GM23338 (cell line): ENCODE measurements at regions not wholly inside any gene's neighbourhood (a gene's known extent, or its start where the extent isn't known, plus 50 kb on each side); places are given as distances from the start of the nearest gene placed in this dataset.

Source experiments
- ATAC-seq: fragments of 200-7000 bp; cut with Tn5 transposase; 3 replicates; pipeline ENCODE4 v1.9.1; 2020
- DNase-seq: peaks from one replicate; pipeline ENCODE4 v3.0.0-alpha.2; 2015; ENCODE audit warnings: low spot score
- H2AFZ ChIP-seq: fragments of 200-600 bp; sonication (generic); 2 replicates; pipeline ENCODE4 v1.8.0; 2016; ENCODE audit warnings: antibody characterized with exemption, mild to moderate bottlenecking, moderate library complexity
- H3F3A ChIP-seq: fragments of 200-600 bp; sonication (generic); replicated peaks from 2 replicates; pipeline ENCODE4 v1.8.0; 2017; ENCODE audit warnings: antibody characterized with exemption, mixed run types, low read depth
- H3K27ac ChIP-seq: fragments of 200-600 bp; sonication (generic); 2 replicates; pipeline ENCODE4 v1.6.1; 2016; ENCODE audit warnings: low read depth
- H3K27me3 ChIP-seq: fragments of 200-600 bp; sonication (generic); 2 replicates; pipeline ENCODE4 v1.8.0; 2016; ENCODE audit warnings: mild to moderate bottlenecking, mixed run types, moderate library complexity; ENCODE audit not compliant: insufficient read depth
- H3K36me3 ChIP-seq: fragments of 200-600 bp; sonication (generic); 2 replicates; pipeline ENCODE4 v1.8.0; 2016; ENCODE audit warnings: mild to moderate bottlenecking; ENCODE audit not compliant: insufficient read depth
- H3K4me1 ChIP-seq: fragments of 200-600 bp; sonication (generic); 2 replicates; pipeline ENCODE4 v1.8.0; 2016; ENCODE audit warnings: mild to moderate bottlenecking, moderate library complexity; ENCODE audit not compliant: insufficient read depth
- H3K4me2 ChIP-seq: fragments of 200-600 bp; sonication (generic); 2 replicates; pipeline ENCODE4 v1.7.1; 2017; ENCODE audit warnings: mixed run types
- H3K4me3 ChIP-seq: fragments of 200-600 bp; sonication (generic); 2 replicates; pipeline ENCODE4 v1.6.1; 2016; ENCODE audit warnings: mixed run types
- H3K79me2 ChIP-seq: fragments of 200-600 bp; sonication (generic); replicated peaks from 2 replicates; pipeline ENCODE4 v1.8.0; 2017; ENCODE audit warnings: mild to moderate bottlenecking; ENCODE audit not compliant: insufficient read depth
- H3K9me2 ChIP-seq: fragments of 200-600 bp; sonication (generic); 2 replicates; pipeline ENCODE4 v1.8.0; 2017; ENCODE audit not compliant: insufficient read depth
- H4K20me1 ChIP-seq: fragments of 200-600 bp; sonication (generic); replicated peaks from 2 replicates; pipeline ENCODE4 v1.8.0; 2017; ENCODE audit warnings: mild to moderate bottlenecking; ENCODE audit not compliant: insufficient read depth
- H3K27ac Mint-ChIP-seq: 2 replicates; pipeline ENCODE4 v1.8.0; 2020; ENCODE audit warnings: inconsistent platforms, mild to moderate bottlenecking, moderate library complexity, mixed read lengths
- H3K27me3 Mint-ChIP-seq: 3 replicates; pipeline ENCODE4 v1.8.0; 2022; ENCODE audit warnings: low read depth, mild to moderate bottlenecking, moderate library complexity, mixed read lengths, inconsistent platforms; ENCODE audit not compliant: insufficient read depth, poor library complexity
- H3K36me3 Mint-ChIP-seq: 3 replicates; pipeline ENCODE4 v1.8.0; 2021; ENCODE audit warnings: low read depth, mild to moderate bottlenecking, inconsistent platforms, moderate library complexity, mixed read lengths
- H3K4me1 Mint-ChIP-seq: 3 replicates; pipeline ENCODE4 v1.8.0; 2020; ENCODE audit warnings: mild to moderate bottlenecking, inconsistent platforms, mixed read lengths
- H3K4me3 Mint-ChIP-seq: 3 replicates; pipeline ENCODE4 v1.8.0; 2021; ENCODE audit warnings: moderate library complexity, mild to moderate bottlenecking, inconsistent platforms, mixed read lengths
- H3K9me3 Mint-ChIP-seq: 3 replicates; pipeline ENCODE4 v1.8.0; 2020; ENCODE audit warnings: moderate library complexity, mild to moderate bottlenecking, inconsistent platforms, mixed read lengths
- CREB1 ChIP-seq: fragments of 250-450 bp; sonication (Bioruptor Pico); IDR thresholded peaks from 2 replicates; pipeline ENCODE4 v1.5.0; 2020; ENCODE audit warnings: low read depth, mild to moderate bottlenecking, moderate library complexity
- CTCF ChIP-seq, 2 experiments: fragments of 200-600 bp in 1 of 2; sonication (generic) in 1 of 2; conservative IDR thresholded peaks; 2 replicates each; pipeline versions ENCODE4 v1.5.1 to v1.6.1; 2016 to 2017; ENCODE audit warnings: antibody characterized with exemption in 2 of 2, low read depth in 2 of 2, mild to moderate bottlenecking in 2 of 2, moderate library complexity in 1 of 2
- ETS1 ChIP-seq: IDR thresholded peaks from 2 replicates; pipeline ENCODE4 v1.6.1; 2016; ENCODE audit warnings: antibody characterized with exemption
- EZH2 ChIP-seq: fragments of 200-600 bp; sonication (generic); IDR thresholded peaks from one replicate; pipeline ENCODE4 v1.8.0; 2017; ENCODE audit warnings: antibody characterized with exemption, mild to moderate bottlenecking, low read depth; ENCODE audit not compliant: unreplicated experiment
- EZH2phosphoT487 ChIP-seq: fragments of 200-600 bp; sonication (generic); IDR thresholded peaks from one replicate; pipeline ENCODE4 v1.8.1; 2018; ENCODE audit warnings: antibody characterized with exemption; ENCODE audit not compliant: unreplicated experiment
- JUNB ChIP-seq: IDR thresholded peaks from one replicate; pipeline ENCODE4 v1.6.1; 2016; ENCODE audit warnings: antibody characterized with exemption; ENCODE audit not compliant: unreplicated experiment
- NANOG ChIP-seq: IDR thresholded peaks from 2 replicates; pipeline ENCODE4 v1.6.1; 2016; ENCODE audit warnings: antibody characterized with exemption, borderline replicate concordance
- POLR2AphosphoS5 ChIP-seq: IDR thresholded peaks from 2 replicates; pipeline ENCODE4 v1.6.1; 2016; ENCODE audit warnings: antibody characterized with exemption, low read depth
- REST ChIP-seq: IDR thresholded peaks from one replicate; pipeline ENCODE4 v1.6.1; 2018; ENCODE audit warnings: antibody characterized with exemption; ENCODE audit not compliant: unreplicated experiment
- STAT1 ChIP-seq: IDR thresholded peaks from one replicate; pipeline ENCODE4 v1.6.1; 2016; ENCODE audit warnings: antibody characterized with exemption; ENCODE audit not compliant: unreplicated experiment
- ZNF114 ChIP-seq: fragments of 250-450 bp; sonication (Bioruptor Pico); IDR thresholded peaks from 2 replicates; pipeline ENCODE4 v1.5.0; 2020; ENCODE audit warnings: mild to moderate bottlenecking, moderate library complexity
- ZNF331 ChIP-seq: fragments of 250-450 bp; sonication (Bioruptor Pico); IDR thresholded peaks from 2 replicates; pipeline ENCODE4 v1.5.0; 2020; ENCODE audit warnings: low read depth, mild to moderate bottlenecking, moderate library complexity
- ZNF462 ChIP-seq: fragments of 250-450 bp; sonication (Bioruptor Pico); IDR thresholded peaks from 2 replicates; pipeline ENCODE4 v1.5.0; 2020; ENCODE audit warnings: mild to moderate bottlenecking, moderate library complexity

GRCh38 chr20:61146023-61146422 lies 106.0 kb upstream of the CDH4 start:
- Mint-ChIP-seq H3K4me1 (no peaks in the 10 kb centered on the region), H3K27me3 (peaks cover 15% of the 10 kb centered on the region), H3K27ac (no peak overlapping the region), H3K36me3 (no peaks in the 10 kb centered on the region), H3K9me3 (no peaks in the 10 kb centered on the region), H3K4me3 (no peak overlapping the region)
- H3K79me2 ChIP-seq: no peaks in the 10 kb centered on the region
- DNase-seq: no peak
- H3K27me3 ChIP-seq: peaks cover 3% of the 10 kb centered on the region
- no peak overlapping the region for H3K4me2 ChIP-seq
- H3K4me3 ChIP-seq: no peak overlapping the region
- no peaks in the 10 kb centered on the region for H3K4me1 ChIP-seq
- H4K20me1 ChIP-seq: no peaks in the 10 kb centered on the region
- TF ChIP-seq POLR2AphosphoS5: no peak
- TF ChIP-seq STAT1: no peak
- no peak for TF ChIP-seq REST
- TF ChIP-seq NANOG: no peak
- no peak for TF ChIP-seq ZNF462 (CRISPR knock-in tag)
- TF ChIP-seq EZH2: no peak
- no peak for TF ChIP-seq EZH2phosphoT487
- no peak for TF ChIP-seq ZNF331 (CRISPR knock-in tag)
- TF ChIP-seq CREB1 (CRISPR knock-in tag): no peak
- TF ChIP-seq CTCF (conservative IDR thresholded peaks at IDR 0.05; ENCODE audit: low read depth in 2 of 2): no peak
- TF ChIP-seq ETS1: no peak
- no peak for TF ChIP-seq JUNB
- no peak for TF ChIP-seq ZNF114
- H3F3A ChIP-seq: no peaks in the 10 kb centered on the region
- ATAC-seq: no peak
- no peak overlapping the region for H3K27ac ChIP-seq
- H3K36me3 ChIP-seq: no peaks in the 10 kb centered on the region
- H3K9me2 ChIP-seq: no peaks in the 10 kb centered on the region
- no peak overlapping the region for H2AFZ ChIP-seq
